ENCODE measurements at regions not wholly inside any gene's neighbourhood (a gene's known extent, or its start where the extent isn't known, plus 50 kb on each side); places are given as distances from the start of the nearest gene placed in this dataset.

DNA sequence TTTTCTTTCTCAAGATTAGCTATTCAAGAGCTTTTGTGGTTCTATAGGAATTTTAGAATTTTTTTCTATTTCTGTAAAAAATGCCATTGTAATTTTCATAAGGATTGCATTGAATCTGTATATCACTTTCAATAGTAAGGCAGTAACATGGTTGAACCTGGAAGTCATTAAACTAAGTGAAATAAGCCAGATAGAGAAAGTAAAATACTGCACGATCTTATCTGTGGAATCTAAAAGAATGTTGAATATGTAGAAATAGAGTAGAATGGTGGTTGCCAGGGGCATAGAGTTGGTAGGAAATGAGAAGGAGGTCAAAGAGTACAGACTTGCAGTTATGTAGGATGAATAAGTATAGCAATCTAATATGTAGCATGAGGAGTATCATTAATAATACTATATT is 1073.5 kb upstream of the LRRN3 start:
- no peaks in the 10 kb centered on the region for H3K36me3 ChIP-seq (ENCODE audit: low read depth)
- no peaks in the 10 kb centered on the region for H3K4me1 ChIP-seq (ENCODE audit: low read depth)
- H3K4me3 ChIP-seq, result no peak overlapping the region
- TF ChIP-seq, protein P1, sequence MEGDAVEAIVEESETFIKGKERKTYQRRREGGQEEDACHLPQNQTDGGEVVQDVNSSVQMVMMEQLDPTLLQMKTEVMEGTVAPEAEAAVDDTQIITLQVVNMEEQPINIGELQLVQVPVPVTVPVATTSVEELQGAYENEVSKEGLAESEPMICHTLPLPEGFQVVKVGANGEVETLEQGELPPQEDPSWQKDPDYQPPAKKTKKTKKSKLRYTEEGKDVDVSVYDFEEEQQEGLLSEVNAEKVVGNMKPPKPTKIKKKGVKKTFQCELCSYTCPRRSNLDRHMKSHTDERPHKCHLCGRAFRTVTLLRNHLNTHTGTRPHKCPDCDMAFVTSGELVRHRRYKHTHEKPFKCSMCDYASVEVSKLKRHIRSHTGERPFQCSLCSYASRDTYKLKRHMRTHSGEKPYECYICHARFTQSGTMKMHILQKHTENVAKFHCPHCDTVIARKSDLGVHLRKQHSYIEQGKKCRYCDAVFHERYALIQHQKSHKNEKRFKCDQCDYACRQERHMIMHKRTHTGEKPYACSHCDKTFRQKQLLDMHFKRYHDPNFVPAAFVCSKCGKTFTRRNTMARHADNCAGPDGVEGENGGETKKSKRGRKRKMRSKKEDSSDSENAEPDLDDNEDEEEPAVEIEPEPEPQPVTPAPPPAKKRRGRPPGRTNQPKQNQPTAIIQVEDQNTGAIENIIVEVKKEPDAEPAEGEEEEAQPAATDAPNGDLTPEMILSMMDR (IDR thresholded peaks at IDR 0.05), result no peak
- intact Hi-C loops (cut with DNase I, micrococcal nuclease), result no loop called here
- H3K9me3 ChIP-seq, result no peaks in the 10 kb centered on the region
- ATAC-seq (no peak), DNase-seq (no peak)

DNA sequence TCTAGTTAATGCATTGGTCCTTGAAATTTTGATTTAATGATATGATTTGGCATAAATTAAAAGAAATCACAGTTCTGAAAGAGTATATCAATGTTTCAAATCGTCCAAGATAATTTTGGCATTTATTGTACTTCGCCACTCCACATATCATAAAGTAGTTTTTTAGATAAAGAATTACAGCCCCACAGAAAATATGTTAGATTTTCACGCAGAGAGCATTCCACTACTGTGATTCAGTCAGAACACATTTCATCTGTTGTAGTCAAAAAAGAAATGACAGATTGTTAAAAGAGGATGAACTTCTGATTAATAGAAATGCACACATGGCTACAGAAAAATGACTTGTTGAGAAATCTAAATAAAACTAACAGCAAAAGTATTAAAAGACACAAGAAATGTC is 1063.5 kb upstream of the LRRN3 start:
- Histone ChIP-seq H3K9me3 (no peaks in the 10 kb centered on the region), H3K36me3 (ENCODE audit: low read depth) (no peaks in the 10 kb centered on the region), H3K4me1 (ENCODE audit: low read depth) (no peaks in the 10 kb centered on the region), H3K4me3 (no peak overlapping the region)
- ATAC-seq (no peak), DNase-seq (no peak)
- intact Hi-C loops (cut with DNase I, micrococcal nuclease), result no loop called here
- TF ChIP-seq, protein P1 (IDR thresholded peaks at IDR 0.05), result no peak

DNA sequence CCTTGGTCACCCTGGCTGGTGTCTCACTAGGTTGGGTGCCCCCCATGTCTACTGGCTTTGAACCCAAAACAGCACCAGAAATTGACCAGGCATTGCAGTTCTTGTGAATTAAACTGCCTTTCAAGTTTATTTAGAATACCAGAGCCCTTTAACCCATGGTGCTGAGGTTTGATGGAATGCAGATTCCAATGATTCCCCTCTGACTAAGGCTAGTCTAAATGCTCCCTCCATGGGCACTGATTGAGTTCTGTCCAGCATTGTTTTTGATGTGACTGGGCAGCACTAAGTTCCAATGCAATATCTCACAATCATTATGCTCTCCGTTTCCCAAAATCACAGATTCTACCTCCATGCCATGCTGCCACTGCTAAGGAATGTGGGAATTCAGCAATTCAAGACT is 1047.4 kb upstream of the LRRN3 start:
- DNase-seq (no peak), ATAC-seq (no peak)
- no peaks in the 10 kb centered on the region for H3K4me1 ChIP-seq (ENCODE audit: low read depth)
- no peak overlapping the region for H3K4me3 ChIP-seq
- H3K36me3 ChIP-seq (ENCODE audit: low read depth), result no peaks in the 10 kb centered on the region
- intact Hi-C loops (cut with DNase I, micrococcal nuclease), result no loop called here
- no peaks in the 10 kb centered on the region for H3K9me3 ChIP-seq
- TF ChIP-seq, protein P1 (IDR thresholded peaks at IDR 0.05), result no peak

DNA sequence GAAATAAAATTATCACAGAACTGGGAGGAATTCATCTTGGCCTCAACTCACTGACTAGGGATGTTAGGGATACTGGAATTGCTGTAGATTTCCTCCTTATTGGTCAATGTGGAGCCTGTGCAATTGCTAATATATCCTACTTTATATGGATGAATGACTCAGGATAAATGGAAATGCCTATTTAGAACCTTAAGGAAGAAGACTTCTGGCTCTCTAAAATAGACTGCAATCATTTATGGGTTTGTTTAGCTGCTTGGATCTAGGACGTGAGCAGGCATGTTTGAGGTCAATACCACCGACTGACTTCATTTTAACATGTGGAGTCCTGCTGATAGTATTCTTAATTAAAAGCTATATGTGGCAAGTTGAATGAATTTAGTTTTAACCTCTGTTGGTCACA is 1040.1 kb upstream of the LRRN3 start:
- Histone ChIP-seq H3K4me3 (no peak overlapping the region), H3K36me3 (ENCODE audit: low read depth) (no peaks in the 10 kb centered on the region), H3K4me1 (ENCODE audit: low read depth) (no peaks in the 10 kb centered on the region), H3K9me3 (no peaks in the 10 kb centered on the region)
- intact Hi-C loops (cut with DNase I, micrococcal nuclease), result no loop called here
- TF ChIP-seq, protein P1 (IDR thresholded peaks at IDR 0.05), result no peak
- DNase-seq (no peak), ATAC-seq (no peak)

DNA sequence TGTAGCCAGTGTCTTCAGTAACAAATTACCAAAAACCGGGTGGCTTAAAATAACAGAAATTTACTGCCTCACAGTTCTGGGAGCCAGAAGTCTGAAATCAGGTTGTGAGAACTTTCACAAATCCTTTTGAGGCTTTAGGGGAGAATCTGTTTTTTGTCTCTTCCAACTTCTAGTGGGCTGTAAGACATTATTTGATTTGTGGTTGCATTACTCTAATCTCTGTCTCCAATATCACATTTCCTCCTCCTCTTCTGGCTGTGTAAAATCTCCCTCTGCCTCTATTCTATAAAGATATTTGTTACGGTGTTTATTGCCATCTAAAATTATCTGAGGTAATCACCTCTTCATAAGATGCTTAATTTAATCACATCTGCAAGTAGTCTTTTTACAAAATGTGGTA is 1039.6 kb upstream of the LRRN3 start:
- H3K9me3 ChIP-seq, result no peaks in the 10 kb centered on the region
- intact Hi-C loops (cut with DNase I, micrococcal nuclease), result no loop called here
- no peak for DNase-seq
- no peak for ATAC-seq
- TF ChIP-seq, protein P1 (IDR thresholded peaks at IDR 0.05), result no peak
- H3K4me3 ChIP-seq, result no peak overlapping the region
- H3K36me3 ChIP-seq (ENCODE audit: low read depth), result no peaks in the 10 kb centered on the region
- no peaks in the 10 kb centered on the region for H3K4me1 ChIP-seq (ENCODE audit: low read depth)

DNA sequence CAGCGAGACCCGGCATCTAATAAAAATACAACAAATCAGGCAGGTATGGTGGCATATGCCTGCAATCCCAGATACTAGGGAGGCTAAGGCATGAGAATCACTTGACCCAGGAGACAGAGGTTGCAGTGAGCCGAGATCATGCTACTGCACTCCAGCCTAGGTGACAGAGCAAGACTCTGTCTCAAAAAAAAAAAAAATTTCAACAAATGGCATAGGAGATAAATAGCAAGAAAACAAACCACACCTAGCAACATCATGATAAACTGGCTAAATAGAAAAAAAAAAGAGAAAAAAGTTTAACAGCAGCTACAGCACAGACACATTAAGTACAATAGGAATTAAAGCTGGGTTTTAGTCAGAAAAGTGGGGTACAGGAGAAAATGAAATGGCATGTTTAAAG is 1034.6 kb upstream of the LRRN3 start:
- TF ChIP-seq, protein P1 (IDR thresholded peaks at IDR 0.05), result no peak
- H3K9me3 ChIP-seq, result no peaks in the 10 kb centered on the region
- H3K4me3 ChIP-seq, result no peak overlapping the region
- no peaks in the 10 kb centered on the region for H3K4me1 ChIP-seq (ENCODE audit: low read depth)
- no peak for ATAC-seq
- intact Hi-C loops (cut with DNase I, micrococcal nuclease), result no loop called here
- no peaks in the 10 kb centered on the region for H3K36me3 ChIP-seq (ENCODE audit: low read depth)
- DNase-seq, result no peak
